ENCODE measurements at regions not wholly inside any gene's neighbourhood (a gene's known extent, or its start where the extent isn't known, plus 50 kb on each side); places are given as distances from the start of the nearest gene placed in this dataset.

- Histone ChIP-seq H3K9me2 (replicated peaks; ENCODE audit: insufficient read depth, low read length) (no peaks in the 10 kb centered on the region), H3K36me3 (ENCODE audit: insufficient read depth, low read length) (no peaks in the 10 kb centered on the region), H4K20me1 (ENCODE audit: insufficient read depth, low read depth, low read length) (no peaks in the 10 kb centered on the region), H3K4me3 (ENCODE audit: low read length) (no peak overlapping the region), H3K9ac (ENCODE audit: low read length) (no peak overlapping the region), H3K27me3 (ENCODE audit: low read length) (no peaks in the 10 kb centered on the region), H3K4me2 (ENCODE audit: low read depth, low read length, poor library complexity, severe bottlenecking) (no peak overlapping the region), H2AFZ (ENCODE audit: low read length) (no peak overlapping the region), H3K9me3 (ENCODE audit: low read length) (no peaks in the 10 kb centered on the region), H3K27ac (ENCODE audit: low read length) (no peak overlapping the region), H3K79me2 (ENCODE audit: low read length) (no peaks in the 10 kb centered on the region), H3K4me1 (ENCODE audit: low read length) (peaks cover 24% of the 10 kb centered on the region)
- no peak for DNase-seq
These were observed 63.1 kb upstream of the DUSP5 start for GRCh38 chr10:110434489-110435096.

DNA sequence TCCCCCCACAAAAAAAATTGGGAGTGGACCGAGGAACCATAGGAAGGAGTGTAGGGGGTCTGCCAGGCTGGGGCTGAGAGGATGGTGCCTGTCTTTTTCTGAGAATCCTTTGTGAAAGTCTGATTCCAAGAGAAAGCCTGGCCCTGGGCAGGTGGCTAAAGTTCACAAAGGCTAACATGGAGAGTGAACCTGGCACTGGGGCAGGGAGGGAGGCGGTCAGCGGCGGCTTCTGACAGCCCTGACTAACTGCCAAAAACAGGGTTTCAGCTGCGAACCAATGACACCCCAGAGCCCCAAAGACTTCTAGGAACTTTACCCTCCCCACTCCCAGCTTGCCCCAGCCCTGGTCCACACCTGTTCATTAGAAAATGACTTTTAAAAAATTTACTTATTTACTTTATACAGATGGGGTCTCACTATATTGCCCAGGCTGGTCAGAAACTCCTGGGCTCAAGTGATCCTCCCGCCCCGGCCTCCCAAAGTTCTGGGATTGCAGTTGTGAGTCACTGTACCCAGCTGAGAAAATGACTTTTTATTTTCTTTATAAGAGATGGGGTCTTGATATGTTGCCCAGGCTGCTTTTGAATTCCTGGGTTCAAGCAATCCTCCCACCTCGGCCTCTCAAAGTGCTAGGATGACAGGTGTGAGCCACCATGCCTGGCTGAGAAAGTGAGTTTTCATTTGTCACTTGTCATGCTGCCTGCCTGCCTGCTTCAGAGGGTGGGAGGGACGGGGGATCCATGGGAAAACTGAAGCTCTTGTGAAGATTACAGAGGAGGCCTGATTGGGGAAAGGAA is 61.0 kb upstream of the DUSP5 start:
- DNase-seq: no peak
- Histone ChIP-seq H3K4me3 (ENCODE audit: low read length) (no peak overlapping the region), H3K4me2 (ENCODE audit: low read depth, low read length, poor library complexity, severe bottlenecking) (peak overlapping the region; percentile 53), H3K9me2 (replicated peaks; ENCODE audit: insufficient read depth, low read length) (no peaks in the 10 kb centered on the region), H3K36me3 (ENCODE audit: insufficient read depth, low read length) (no peaks in the 10 kb centered on the region), H3K9me3 (ENCODE audit: low read length) (no peaks in the 10 kb centered on the region), H3K27ac (ENCODE audit: low read length) (no peak overlapping the region), H3K9ac (ENCODE audit: low read length) (no peak overlapping the region), H4K20me1 (ENCODE audit: insufficient read depth, low read depth, low read length) (no peaks in the 10 kb centered on the region), H3K79me2 (ENCODE audit: low read length) (no peaks in the 10 kb centered on the region), H3K27me3 (ENCODE audit: low read length) (no peaks in the 10 kb centered on the region), H2AFZ (ENCODE audit: low read length) (no peak overlapping the region; the same call in 1 of the 2 replicates), H3K4me1 (ENCODE audit: low read length) (peaks cover 33% of the 10 kb centered on the region)

DNA sequence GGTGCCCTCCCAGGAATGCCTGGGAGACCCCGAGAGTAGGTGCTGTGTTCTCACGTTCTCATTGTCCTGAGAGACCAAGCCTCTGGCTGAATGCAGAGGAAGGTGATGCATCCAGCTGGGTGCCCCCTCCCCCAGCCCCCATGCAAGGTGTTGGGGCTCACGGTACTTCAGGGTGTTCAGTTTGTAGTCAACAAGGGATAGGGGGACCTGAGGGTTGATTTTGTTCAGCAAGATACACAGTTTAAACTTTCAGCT is 60.4 kb upstream of the DUSP5 start:
- Histone ChIP-seq H3K9me2 (replicated peaks; ENCODE audit: insufficient read depth, low read length) (no peaks in the 10 kb centered on the region), H4K20me1 (ENCODE audit: insufficient read depth, low read depth, low read length) (no peaks in the 10 kb centered on the region), H3K4me3 (ENCODE audit: low read length) (peak overlapping the region; percentile 14; the same call in 1 of the 2 replicates), H3K4me1 (ENCODE audit: low read length) (peaks cover 33% of the 10 kb centered on the region), H3K27ac (ENCODE audit: low read length) (peak overlapping the region; percentile 58), H3K4me2 (ENCODE audit: low read depth, low read length, poor library complexity, severe bottlenecking) (peak overlapping the region; percentile 53), H2AFZ (ENCODE audit: low read length) (peak overlapping the region; percentile 85), H3K9me3 (ENCODE audit: low read length) (no peaks in the 10 kb centered on the region), H3K79me2 (ENCODE audit: low read length) (no peaks in the 10 kb centered on the region), H3K9ac (ENCODE audit: low read length) (peak overlapping the region; percentile 53), H3K27me3 (ENCODE audit: low read length) (no peaks in the 10 kb centered on the region), H3K36me3 (ENCODE audit: insufficient read depth, low read length) (no peaks in the 10 kb centered on the region)
- no peak for DNase-seq

DNA sequence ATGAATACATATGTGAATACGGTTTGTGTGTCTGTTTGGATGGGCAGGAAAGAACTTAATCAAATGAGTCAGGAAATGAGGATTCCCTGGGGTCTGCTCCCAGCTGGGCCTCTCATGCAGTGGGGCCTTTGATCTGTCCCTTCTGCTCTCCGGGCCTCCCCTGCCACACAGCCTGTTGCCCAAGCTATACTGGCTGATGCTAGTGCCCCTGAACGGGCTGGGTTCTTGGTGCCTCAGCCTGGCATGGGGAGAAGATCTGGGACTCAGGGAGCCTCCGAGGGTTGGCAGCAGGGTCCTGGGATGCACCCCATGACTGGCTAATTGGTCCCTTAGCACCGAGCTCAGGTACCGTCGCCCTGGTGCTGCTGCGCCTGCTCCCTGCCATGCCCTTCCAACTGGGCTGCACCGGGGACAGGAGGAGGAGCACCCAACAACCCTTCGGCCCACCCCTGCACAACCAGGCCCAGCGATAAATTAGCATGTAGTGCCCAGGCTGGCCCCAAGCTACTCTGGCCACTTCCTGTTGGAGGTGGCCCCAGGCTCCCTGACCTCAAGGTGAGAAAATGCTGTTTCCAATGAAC is 59.9 kb upstream of the DUSP5 start:
- H3K36me3 ChIP-seq (ENCODE audit: insufficient read depth, low read length): no peaks in the 10 kb centered on the region
- no peaks in the 10 kb centered on the region for H4K20me1 ChIP-seq (ENCODE audit: insufficient read depth, low read depth, low read length)
- peak overlapping the region; percentile 85 for H2AFZ ChIP-seq (ENCODE audit: low read length)
- H3K4me3 ChIP-seq (ENCODE audit: low read length): peak overlapping the region; percentile 14; the same call in 1 of the 2 replicates
- H3K4me1 ChIP-seq (ENCODE audit: low read length): peaks cover 32% of the 10 kb centered on the region
- DNase-seq: peak; percentile 74
- no peaks in the 10 kb centered on the region for H3K9me3 ChIP-seq (ENCODE audit: low read length)
- H3K4me2 ChIP-seq (ENCODE audit: low read depth, low read length, poor library complexity, severe bottlenecking): peak overlapping the region; percentile 53
- no peaks in the 10 kb centered on the region for H3K79me2 ChIP-seq (ENCODE audit: low read length)
- peak overlapping the region; percentile 53 for H3K9ac ChIP-seq (ENCODE audit: low read length)
- H3K9me2 ChIP-seq (replicated peaks; ENCODE audit: insufficient read depth, low read length): no peaks in the 10 kb centered on the region
- H3K27me3 ChIP-seq (ENCODE audit: low read length): no peaks in the 10 kb centered on the region
- peak overlapping the region; percentile 58 for H3K27ac ChIP-seq (ENCODE audit: low read length)

GRCh38 chr10:110442746-110443145 is 55.0 kb upstream of the DUSP5 start:
- Histone ChIP-seq H3K9ac (ENCODE audit: low read length) (no peak overlapping the region), H3K4me2 (ENCODE audit: low read depth, low read length, poor library complexity, severe bottlenecking) (no peak overlapping the region), H3K9me3 (ENCODE audit: low read length) (no peaks in the 10 kb centered on the region), H3K27me3 (ENCODE audit: low read length) (no peaks in the 10 kb centered on the region), H3K4me1 (ENCODE audit: low read length) (peaks cover 25% of the 10 kb centered on the region), H3K27ac (ENCODE audit: low read length) (no peak overlapping the region), H3K4me3 (ENCODE audit: low read length) (no peak overlapping the region), H2AFZ (ENCODE audit: low read length) (no peak overlapping the region), H3K36me3 (ENCODE audit: insufficient read depth, low read length) (no peaks in the 10 kb centered on the region), H3K79me2 (ENCODE audit: low read length) (no peaks in the 10 kb centered on the region), H4K20me1 (ENCODE audit: insufficient read depth, low read depth, low read length) (no peaks in the 10 kb centered on the region), H3K9me2 (replicated peaks; ENCODE audit: insufficient read depth, low read length) (no peaks in the 10 kb centered on the region)
- no peak for DNase-seq

- 0 out of 2 replicates have a peak, but pooled peaks cover 2% of the 10 kb centered on the region for H3K27me3 ChIP-seq (ENCODE audit: low read length)
- peaks cover 22% of the 10 kb centered on the region for H3K4me1 ChIP-seq (ENCODE audit: low read length)
- H3K9me3 ChIP-seq (ENCODE audit: low read length): no peaks in the 10 kb centered on the region
- no peaks in the 10 kb centered on the region for H3K9me2 ChIP-seq (replicated peaks; ENCODE audit: insufficient read depth, low read length)
- H3K36me3 ChIP-seq (ENCODE audit: insufficient read depth, low read length): no peaks in the 10 kb centered on the region
- H3K79me2 ChIP-seq (ENCODE audit: low read length): no peaks in the 10 kb centered on the region
- no peaks in the 10 kb centered on the region for H4K20me1 ChIP-seq (ENCODE audit: insufficient read depth, low read depth, low read length)
- no peak overlapping the region for H3K4me3 ChIP-seq (ENCODE audit: low read length)
- no peak overlapping the region for H3K4me2 ChIP-seq (ENCODE audit: low read depth, low read length, poor library complexity, severe bottlenecking)
- no peak for DNase-seq
- no peak overlapping the region for H3K27ac ChIP-seq (ENCODE audit: low read length)
- H3K9ac ChIP-seq (ENCODE audit: low read length): no peak overlapping the region
- H2AFZ ChIP-seq (ENCODE audit: low read length): no peak overlapping the region
These were observed 54.3 kb upstream of the DUSP5 start for GRCh38 chr10:110443239-110444003.

DNA sequence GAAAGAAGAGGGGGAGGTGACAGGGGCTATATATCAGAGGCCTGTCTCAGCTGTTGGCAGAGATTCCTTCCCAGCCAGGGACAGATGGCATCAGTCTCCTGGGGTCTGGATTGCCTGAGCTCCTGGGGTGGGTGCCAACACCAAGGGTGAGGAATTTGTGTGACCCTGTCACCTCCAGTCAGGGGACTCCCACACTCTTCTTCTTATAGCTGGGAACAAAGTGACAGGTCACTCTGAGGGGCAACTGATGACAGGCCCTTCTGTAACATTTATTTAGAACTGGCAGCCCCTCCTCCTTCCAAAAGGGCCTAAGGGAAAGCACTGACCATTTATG is 53.7 kb upstream of the DUSP5 start:
- Histone ChIP-seq H2AFZ (ENCODE audit: low read length) (no peak overlapping the region), H3K4me3 (ENCODE audit: low read length) (no peak overlapping the region), H3K4me2 (ENCODE audit: low read depth, low read length, poor library complexity, severe bottlenecking) (no peak overlapping the region), H3K36me3 (ENCODE audit: insufficient read depth, low read length) (no peaks in the 10 kb centered on the region), H3K27me3 (ENCODE audit: low read length) (0 out of 2 replicates have a peak, but pooled peaks cover 2% of the 10 kb centered on the region), H3K4me1 (ENCODE audit: low read length) (peaks cover 22% of the 10 kb centered on the region), H3K79me2 (ENCODE audit: low read length) (no peaks in the 10 kb centered on the region), H4K20me1 (ENCODE audit: insufficient read depth, low read depth, low read length) (no peaks in the 10 kb centered on the region), H3K9ac (ENCODE audit: low read length) (no peak overlapping the region), H3K9me3 (ENCODE audit: low read length) (no peaks in the 10 kb centered on the region), H3K9me2 (replicated peaks; ENCODE audit: insufficient read depth, low read length) (no peaks in the 10 kb centered on the region), H3K27ac (ENCODE audit: low read length) (no peak overlapping the region)
- no peak for DNase-seq

DNA sequence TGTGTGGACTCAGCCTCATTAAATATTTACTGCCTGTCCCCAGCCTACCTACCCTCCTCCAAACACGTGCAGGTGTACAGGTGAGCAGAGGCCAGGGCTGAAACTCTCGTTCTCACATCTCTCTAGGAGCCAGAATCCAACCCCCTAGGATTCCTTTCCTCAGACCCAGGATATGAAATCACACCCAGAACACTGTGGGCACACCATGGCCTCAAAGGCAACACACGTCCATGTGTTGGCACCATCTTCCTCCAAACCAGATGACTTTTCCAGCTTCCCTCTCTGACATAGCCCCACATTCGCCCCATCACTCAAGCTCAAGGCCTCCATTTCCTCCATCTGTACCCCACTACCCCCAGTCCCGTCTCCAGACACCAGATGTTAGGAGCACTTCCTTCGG is 51.8 kb upstream of the DUSP5 start:
- H3K9ac ChIP-seq (ENCODE audit: low read length): no peak overlapping the region
- H4K20me1 ChIP-seq (ENCODE audit: insufficient read depth, low read depth, low read length): no peaks in the 10 kb centered on the region
- H3K36me3 ChIP-seq (ENCODE audit: insufficient read depth, low read length): no peaks in the 10 kb centered on the region
- no peak for DNase-seq
- no peak overlapping the region for H3K4me3 ChIP-seq (ENCODE audit: low read length)
- 0 out of 2 replicates have a peak, but pooled peaks cover 2% of the 10 kb centered on the region for H3K27me3 ChIP-seq (ENCODE audit: low read length)
- no peak overlapping the region for H2AFZ ChIP-seq (ENCODE audit: low read length)
- no peaks in the 10 kb centered on the region for H3K9me3 ChIP-seq (ENCODE audit: low read length)
- no peaks in the 10 kb centered on the region for H3K79me2 ChIP-seq (ENCODE audit: low read length)
- H3K27ac ChIP-seq (ENCODE audit: low read length): no peak overlapping the region
- no peak overlapping the region for H3K4me2 ChIP-seq (ENCODE audit: low read depth, low read length, poor library complexity, severe bottlenecking)
- H3K9me2 ChIP-seq (replicated peaks; ENCODE audit: insufficient read depth, low read length): no peaks in the 10 kb centered on the region
- H3K4me1 ChIP-seq (ENCODE audit: low read length): peaks cover 17% of the 10 kb centered on the region

Measured in Karpas-422 (cell line).